HG03575 (cell line): ENCODE measurements at regions not wholly inside any gene's neighbourhood (a gene's known extent, or its start where the extent isn't known, plus 50 kb on each side); places are given as distances from the start of the nearest gene placed in this dataset.
"Not testable (repeated sequence)": the region's sequence is repeated elsewhere in the genome, so short reads cannot be mapped to it uniquely, and the experiment has no call there.

Source experiments
- ATAC-seq: cut with Tn5 transposase; IDR thresholded peaks from one replicate; pipeline ENCODE4 v1.9.1; 2021; ENCODE audit not compliant: unreplicated experiment, insufficient number of reproducible peaks, low FRiP score; ENCODE audit errors: extremely low read depth

DNA sequence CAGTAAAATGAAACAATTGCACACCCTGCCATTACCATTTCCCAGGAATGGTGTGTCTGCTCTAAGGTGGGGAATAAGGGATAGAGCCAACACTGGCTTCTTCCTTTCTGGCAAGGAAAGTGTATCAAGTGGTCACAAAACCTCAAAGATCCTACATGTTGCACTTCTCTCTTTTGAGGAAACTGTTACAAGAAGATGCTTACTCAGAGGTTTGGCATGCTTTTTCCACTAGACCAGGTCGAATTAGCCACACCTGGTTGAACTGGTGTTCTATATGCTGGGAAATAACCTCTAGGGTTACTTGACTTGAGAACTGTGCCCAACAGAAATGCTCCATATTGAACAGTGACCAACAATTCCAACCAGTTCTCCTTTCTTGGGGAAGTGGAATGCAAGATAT lies 102.9 kb downstream of the LRRN1 start:
- no peak for ATAC-seq

DNA sequence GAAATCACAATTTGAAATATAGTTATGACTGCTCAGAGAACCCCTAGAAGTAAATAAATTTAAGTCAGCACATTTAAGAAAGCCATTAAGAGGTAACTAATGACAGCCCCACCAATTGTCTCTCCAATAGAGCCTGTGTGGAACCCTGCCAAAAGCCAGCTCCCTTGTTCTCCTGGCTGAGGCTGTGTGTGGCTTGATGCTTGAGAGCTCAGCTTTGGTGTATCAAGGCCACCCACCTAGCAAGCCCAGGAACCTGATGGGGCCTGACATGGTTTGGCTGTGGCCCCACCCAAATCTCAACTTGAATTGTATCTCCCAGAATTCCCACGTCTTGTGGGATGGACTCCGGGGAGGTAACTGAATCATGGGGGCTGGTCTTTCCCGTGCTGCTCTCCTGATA lies 106.9 kb downstream of the LRRN1 start:
- no peak for ATAC-seq

DNA sequence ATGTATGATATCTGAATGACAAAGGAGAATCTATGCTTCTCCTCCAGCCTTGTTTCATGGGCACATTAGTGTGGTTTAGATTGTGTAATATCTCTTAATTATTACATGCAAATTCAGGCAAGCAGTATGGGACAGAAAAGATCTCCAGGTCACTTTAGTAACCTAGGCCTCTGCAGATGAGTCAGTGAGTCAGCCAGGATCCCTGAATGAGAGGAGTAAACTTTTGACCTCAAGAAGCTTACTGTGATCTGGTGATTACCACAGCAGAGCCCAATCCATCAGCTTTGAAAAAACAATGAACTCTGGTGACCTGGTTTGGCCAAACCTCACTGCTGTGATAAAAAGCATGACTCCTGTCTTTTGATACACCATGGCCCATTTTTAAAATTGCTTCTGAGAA lies 107.8 kb downstream of the LRRN1 start:
- no peak for ATAC-seq

DNA sequence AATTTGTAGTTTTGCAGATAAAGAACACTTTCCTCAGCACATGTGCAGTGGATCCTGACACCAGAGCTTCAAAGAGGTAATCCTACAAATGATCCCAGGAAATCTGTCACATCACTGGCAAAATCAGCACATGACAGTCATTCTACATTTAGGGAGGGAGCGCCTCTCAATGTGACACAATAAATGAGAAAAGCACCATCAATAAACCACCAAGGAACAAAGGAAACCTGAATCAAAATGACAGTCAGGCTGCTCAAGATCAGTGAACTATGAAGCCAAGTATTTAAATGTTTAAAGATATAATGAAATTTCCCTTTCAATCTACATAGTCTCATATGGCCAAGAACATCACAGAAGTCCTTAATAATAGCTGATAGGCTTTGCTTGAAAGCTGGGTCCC lies 119.5 kb downstream of the LRRN1 start:
- ATAC-seq = no peak

DNA sequence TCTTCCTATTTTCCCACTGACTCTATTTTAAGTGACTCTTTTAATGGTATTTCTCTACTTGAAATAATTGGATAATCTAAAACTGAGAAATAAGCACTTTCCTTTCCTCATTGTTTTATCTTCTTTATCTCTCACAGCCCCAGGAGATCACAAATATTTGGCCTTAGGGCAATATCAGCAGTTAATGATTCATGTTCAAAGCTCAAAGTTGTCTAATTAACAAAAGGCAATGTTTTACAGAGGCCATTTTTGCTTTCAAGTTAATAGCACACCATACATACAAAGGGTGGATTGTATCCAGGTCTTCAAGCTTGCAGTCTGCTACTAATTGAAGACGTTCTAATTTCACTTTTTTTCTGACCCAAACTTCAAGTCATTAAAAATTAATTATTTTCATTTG lies 120.1 kb downstream of the LRRN1 start:
- ATAC-seq = no peak

DNA sequence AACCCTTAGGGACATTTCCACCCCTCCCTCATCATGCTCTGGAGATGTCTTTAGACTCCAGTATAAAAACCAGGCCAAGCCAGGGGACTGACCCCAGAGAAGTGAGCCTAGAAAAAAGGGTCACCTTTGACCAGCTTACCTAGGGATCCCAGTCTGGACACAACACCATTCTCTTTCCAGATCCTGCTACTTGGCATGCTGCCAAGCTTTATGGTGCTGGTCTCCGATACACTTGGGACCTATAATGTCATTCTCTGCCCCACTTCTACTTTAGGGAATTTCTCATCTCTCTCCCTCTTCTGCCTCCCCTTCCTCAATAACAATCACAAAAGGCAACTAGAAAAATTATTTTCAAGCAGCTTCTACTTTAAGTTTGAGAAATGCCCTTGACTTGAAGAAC lies 124.4 kb downstream of the LRRN1 start:
- ATAC-seq = no peak

DNA sequence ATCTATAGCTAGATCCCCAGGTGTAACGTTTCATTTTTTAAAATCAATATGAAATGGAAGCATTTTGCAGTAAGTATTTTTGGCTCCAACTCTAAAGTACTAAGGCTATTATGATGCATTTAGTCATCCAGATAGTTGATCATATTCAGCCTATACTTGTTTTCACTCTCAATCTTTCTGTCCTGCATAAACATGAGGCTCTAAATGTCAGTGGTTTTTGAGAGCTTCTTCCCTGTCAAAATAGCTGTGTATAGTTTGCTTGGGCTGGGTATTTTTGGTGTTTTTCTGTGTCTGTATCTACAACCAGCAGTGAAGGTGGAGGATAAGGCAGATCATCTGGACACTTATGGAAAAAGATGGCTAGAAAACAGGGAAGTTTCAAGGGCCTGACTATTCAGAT lies 128.0 kb downstream of the LRRN1 start:
- ATAC-seq = no peak

DNA sequence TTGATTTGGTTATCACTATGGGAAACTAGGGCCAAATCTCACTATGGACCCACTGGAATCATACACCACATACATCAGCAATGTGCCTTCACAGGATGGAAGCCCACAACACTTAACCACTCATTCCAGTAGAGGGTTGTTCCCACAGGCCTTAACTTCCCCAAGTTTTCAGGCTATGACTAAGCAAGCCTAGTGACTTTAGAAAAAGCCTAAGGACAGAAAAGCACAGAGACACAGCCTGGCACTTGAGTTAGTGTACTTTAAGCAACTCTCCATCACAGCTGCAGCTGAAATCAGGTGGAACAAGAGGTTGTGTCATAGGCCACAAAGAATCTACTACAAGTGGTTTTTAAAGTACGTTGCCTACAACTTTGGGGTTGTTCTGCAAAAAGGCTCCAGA lies 128.7 kb downstream of the LRRN1 start:
- ATAC-seq = no peak

DNA sequence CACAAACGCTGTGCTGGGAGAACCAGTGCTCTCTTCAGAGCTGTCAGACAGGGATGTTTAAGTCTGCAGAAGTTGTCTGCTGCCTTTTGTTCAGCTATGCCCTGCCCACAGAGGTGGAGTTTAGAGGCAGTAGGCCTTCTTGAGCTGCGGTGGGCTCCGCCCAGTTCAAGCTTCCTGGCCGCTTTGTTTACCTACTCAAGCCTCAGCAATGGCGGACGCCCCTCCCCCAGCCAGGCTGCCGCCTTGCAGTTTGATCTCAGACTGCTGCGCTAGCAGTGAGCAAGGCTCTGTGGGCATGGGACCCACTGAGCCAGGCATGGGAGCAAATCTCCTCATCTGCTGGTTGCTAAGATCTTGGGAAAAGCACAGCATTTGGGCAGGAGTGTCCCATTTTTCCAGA lies 142.1 kb downstream of the LRRN1 start:
- ATAC-seq = not testable (repeated sequence)

DNA sequence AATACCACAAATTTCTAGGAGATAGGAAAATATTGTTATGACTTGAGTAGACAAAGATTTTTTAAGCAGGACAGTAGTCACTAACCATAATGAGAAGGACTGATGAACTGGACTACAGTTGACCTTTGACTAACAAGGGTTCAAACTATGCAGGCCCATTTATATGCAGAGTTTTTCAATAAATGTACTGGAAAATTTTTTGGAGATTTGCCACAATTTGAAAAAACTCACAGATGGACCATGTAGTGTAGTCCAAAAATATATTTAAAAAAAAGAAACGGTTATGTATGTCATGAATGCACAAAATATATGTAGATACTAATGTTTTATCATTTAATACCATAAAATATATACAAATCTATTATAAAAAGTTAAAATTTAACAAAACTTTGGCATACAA lies 151.8 kb downstream of the LRRN1 start:
- no peak for ATAC-seq

DNA sequence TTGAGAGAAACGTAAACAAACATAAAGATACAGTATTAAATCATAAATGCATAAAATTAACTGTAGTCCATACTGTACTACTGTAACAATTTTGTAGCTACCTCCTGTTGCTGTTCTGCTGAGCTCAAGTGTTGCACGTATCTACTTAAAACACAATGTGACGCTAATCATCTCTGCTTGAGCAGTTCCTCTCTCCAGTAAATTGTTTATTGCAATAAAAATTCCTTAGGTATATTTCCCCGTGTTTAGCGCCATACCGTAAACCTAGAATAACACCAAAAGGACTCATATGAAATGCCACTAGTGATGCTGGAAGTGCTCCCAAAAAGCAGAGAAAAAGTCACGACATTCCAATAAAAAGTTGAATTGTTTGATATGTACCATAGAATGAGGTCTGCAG lies 152.3 kb downstream of the LRRN1 start:
- no peak for ATAC-seq

DNA sequence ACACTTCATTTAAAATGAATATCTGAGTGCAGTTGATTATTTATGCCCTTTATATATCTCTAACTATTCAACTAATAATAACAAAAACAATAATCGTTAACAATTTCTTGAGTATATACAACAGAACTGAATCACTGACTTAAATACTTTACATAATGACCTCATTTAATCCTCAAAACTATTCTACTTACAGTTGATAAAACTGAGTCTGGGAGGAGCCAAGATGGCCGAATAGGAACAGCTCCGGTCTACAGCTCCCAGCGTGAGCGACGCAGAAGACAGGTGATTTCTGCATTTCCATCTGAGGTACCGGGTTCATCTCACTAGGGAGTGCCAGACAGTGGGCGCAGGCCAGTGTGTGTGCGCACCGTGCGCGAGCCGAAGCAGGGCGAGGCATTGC lies 163.6 kb downstream of the LRRN1 start:
- ATAC-seq = not testable (repeated sequence)

DNA sequence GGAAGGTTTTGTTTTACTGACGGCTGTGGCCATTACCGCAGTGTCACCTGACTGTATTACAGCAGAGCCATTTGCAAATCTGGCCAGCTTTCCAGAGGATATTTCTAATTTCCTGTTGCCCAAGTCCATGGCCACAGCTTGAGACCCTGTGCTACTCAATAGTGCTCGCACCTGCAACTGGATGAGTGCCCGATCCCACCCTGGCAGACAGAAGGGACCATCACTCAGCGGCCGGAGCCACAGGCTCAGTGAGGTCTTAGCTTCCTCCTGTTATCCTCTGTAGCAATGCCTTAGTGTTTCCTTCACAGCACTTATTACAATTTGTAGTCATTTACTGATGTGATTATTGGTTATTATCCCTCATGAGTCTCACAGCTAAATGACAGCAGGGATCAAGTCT lies 184.8 kb downstream of the LRRN1 start:
- ATAC-seq = no peak

DNA sequence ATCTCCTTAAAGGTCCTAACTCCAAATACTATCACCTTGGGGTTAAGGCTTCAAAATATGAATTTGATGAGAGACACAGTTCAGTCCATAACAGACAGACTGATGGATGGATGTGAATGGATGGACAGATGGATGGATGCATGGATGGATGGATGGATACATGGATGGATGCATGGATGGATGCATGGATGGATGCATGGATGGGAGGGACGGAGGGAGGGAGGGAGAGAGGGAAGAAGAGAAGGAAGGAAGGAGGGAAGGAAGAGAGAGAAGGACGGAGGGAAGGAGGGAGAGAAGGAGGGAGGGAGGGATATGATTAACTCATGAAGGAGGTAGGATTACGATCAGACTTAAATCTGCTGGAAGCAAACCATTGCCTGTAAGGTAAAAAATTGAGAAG lies 192.4 kb downstream of the LRRN1 start:
- ATAC-seq = no peak

DNA sequence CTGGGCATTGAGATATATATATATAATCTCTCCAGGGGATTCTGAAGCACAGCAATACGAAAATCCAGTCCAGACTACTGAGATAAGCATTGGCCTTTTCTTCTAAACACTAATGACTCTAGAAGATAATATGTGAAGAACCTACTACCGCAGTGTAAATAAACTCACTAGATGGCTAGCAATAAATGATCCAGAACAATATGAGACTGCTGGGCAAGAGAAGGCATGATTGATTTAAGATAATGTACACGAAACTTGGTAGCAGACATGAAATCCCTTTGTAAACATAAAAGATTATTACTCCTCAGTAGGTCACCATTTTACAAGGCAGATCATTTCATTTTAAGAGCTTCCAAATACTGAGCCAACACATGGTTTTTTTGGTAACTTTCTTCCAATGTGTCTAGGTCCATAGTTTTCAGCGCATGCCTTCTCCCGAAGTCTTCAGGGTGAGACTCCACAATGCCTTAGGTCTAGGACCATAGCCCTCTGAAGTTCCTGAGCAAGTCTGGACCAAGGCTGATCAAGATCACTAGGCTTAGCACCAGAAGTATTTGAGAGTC lies 193.2 kb downstream of the LRRN1 start:
- no peak for ATAC-seq

DNA sequence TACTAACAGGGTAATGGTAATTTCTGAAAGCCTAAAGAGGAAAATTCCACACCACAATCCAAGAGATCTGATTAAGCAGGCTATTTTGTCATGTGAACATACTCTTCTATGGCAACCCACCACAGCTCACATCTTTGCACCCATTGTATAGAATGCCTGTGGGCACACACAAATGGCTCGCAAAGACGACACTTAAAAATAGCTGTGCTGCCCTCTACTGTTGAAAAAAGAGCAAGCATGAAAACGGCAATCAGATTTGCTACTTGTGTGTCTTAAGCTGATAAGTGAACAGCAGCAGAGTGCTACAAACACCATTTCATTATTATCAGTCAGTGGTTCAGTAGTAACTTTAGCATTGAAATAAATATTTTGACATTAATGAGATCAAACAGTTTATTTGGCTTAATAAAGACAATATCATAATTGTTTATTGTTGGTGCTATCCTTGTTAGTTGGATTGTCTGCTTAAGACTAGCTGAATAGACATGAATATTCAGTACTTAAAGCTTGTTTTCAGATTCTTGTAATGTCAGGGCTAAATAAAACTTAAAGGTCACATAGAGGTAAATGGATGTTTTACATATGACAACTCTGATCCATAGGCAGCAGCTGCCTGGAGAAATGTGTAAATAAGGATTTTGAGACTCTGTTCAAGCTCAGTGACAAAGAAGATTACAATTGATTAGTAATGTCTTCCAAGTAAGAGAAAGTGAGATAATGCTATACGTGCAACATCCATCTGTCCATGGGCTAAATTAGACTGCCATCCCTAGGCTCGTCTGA lies 199.1 kb downstream of the LRRN1 start:
- ATAC-seq = peak; percentile 88

DNA sequence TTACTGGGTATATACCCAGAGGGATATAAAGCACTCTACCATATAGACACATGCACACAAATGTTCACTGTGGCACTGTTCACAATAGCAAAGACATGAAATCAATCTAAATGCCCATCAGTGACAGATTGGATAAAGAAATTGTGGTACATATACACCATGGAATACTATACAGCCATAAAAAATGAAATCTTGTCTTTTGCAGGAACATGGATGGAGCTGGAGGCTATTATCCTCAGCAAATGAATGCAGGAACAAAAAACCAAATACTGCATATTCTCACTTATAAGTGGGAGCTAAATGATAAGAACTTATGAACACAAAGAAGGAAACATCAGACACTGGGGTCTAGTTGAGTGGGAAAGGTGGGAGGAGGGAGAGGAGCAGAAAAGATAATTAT lies 200.1 kb downstream of the LRRN1 start:
- ATAC-seq = not testable (repeated sequence)

DNA sequence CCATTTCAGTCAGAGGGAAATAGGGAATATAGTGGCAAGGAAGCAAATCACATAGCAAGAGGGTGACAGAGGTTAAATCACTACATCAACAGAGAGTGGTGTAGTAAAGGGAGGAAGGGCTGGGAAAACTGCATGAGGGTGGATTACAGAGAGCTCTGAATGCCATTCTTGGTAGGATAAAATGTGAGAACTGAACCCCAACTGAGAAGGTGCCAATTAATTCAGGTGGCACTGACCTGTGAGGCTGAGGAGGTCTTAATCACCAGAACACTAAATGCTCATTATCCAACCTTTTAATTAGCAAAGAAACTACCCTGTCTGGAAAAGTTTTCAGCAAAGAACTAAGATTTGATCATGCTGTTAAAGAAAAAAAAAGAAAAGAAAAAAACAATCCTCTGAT lies 202.7 kb downstream of the LRRN1 start:
- ATAC-seq = no peak

DNA sequence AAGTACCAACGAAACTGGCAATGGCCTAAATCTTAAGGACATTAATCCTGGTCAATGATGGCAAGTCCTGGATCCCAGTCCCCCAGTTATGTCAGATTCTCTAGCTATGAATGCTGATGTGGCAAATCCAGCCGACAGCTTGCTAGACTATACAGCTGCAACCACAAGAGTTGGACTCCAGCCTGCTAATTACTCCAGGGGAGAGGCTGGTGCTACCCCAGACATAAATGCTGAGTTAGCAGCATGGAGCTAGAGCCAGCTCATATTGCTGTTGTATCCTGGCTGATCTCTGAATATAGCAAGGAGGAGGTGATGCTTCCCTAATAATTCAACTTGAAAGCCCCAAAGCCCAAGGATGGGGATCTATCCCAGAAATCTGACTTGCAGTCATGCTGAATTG lies 207.1 kb downstream of the LRRN1 start:
- ATAC-seq = no peak

DNA sequence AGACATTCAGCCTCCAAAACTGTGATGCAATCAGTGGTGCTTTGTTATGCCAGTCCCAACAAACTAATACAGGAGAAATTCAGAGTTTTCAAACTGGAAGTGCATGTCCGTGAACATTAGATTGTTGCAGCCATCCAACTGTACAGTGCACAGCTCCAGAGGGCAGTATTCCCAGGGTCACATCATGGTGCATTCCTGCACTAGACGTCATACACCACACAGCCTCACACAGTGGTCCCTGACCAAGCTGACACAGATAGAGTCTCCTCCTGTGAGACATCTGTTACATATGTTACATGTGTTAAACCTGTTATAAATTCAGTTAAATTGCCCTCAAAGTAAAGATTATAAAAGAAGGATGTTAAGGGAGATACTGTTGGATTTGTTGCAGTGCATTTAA lies 209.0 kb downstream of the LRRN1 start:
- ATAC-seq = no peak

DNA sequence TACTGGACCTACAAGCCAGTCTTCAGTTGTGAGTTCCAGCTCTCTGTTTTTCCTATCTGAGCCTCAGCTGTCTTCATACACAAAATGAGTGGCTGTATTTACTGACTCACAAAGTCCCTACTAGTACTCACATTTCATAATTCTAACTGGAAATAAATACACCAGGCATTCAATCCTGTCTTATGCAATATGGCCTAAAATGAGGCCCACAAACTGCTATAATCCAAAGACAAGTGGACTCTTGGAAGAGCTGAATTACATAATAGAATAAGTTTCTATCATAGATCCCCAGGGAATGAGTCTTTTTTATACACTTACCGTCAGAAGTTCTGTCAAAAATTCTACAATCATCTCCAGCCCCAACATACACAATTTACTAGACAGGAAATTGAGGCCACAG lies 211.9 kb downstream of the LRRN1 start:
- ATAC-seq = no peak
